ENCODE measurements at regions not wholly inside any gene's neighbourhood (a gene's known extent, or its start where the extent isn't known, plus 50 kb on each side); places are given as distances from the start of the nearest gene placed in this dataset.
"Not testable (repeated sequence)": the region's sequence is repeated elsewhere in the genome, so short reads cannot be mapped to it uniquely, and the experiment has no call there.

DNA sequence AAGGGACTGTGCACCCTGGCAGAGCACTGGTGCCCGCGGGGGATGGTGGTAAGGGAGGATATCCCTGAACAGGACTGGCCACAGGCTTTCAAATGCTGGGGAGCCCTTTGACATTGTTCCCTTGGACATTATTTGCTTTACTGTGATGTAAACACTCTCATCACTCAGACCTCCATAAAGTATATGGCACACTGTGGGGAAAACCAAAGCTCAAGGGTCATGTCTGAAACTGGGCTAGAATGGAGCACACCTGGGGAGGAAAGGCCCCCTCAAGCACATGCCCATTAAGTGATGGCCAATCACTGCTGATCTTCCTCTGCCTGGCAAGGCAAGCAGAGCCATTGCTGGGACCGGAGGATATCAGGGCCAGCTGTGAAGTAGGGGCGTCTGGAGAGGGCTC lies 60.9 kb upstream of the TENM4 start:
- H2BK20ac ChIP-seq (ENCODE audit: low read depth, low read length, poor library complexity, severe bottlenecking) = no peak overlapping the region
- no peak overlapping the region for H2BK5ac ChIP-seq (ENCODE audit: insufficient read length, low read length)
- H3K79me1 ChIP-seq (ENCODE audit: insufficient read depth, low read depth, low read length, poor library complexity, severe bottlenecking) = no peaks in the 10 kb centered on the region
- H2AK5ac ChIP-seq (ENCODE audit: insufficient read length, low read length) = no peak overlapping the region
- H2BK12ac ChIP-seq (ENCODE audit: insufficient read length, low read depth, low read length) = no peak overlapping the region
- DNase-seq = no peak
- H4K20me1 ChIP-seq (ENCODE audit: control insufficient read depth, insufficient read depth, insufficient read length) = no peaks in the 10 kb centered on the region
- no peaks in the 10 kb centered on the region for H3K27me3 ChIP-seq (ENCODE audit: insufficient read depth, low read length)
- no peak overlapping the region for H4K5ac ChIP-seq (ENCODE audit: insufficient read length, low read depth, low read length)
- no peak overlapping the region for H2BK15ac ChIP-seq (ENCODE audit: low read depth, low read length)
- H3K56ac ChIP-seq (ENCODE audit: insufficient read length, low read depth, low read length) = no peak overlapping the region
- Mint-ChIP-seq H3K4me3 (no peak overlapping the region), H3K4me1 (peaks cover 2 to 9% of the 10 kb centered on the region in 2 experiments), H3K36me3 (ENCODE audit: insufficient read depth in 1 of 3, low read depth in 3 of 3) (peaks cover 0 to 13% (median 2%) of the 10 kb centered on the region in 3 experiments; a peak in 3 of 7 replicates), H3K27me3 (ENCODE audit: low read depth) (peaks cover 2% of the 10 kb centered on the region), H3K9me3 (peaks cover 8 to 14% of the 10 kb centered on the region in 2 experiments; a peak in 4 of 5 replicates), H3K27ac (no peak overlapping the region)
- H3K4ac ChIP-seq (ENCODE audit: low read depth, low read length) = no peak overlapping the region
- H3K9me3 ChIP-seq (ENCODE audit: control insufficient read depth, low read depth, low read length) = no peaks in the 10 kb centered on the region
- H2BK120ac ChIP-seq (ENCODE audit: low read depth, low read length, poor library complexity, severe bottlenecking) = no peak overlapping the region
- no peaks in the 10 kb centered on the region for H3K23me2 ChIP-seq (ENCODE audit: insufficient read length, low read depth, low read length, poor library complexity, severe bottlenecking)
- no peak overlapping the region for H4K91ac ChIP-seq (ENCODE audit: insufficient read length, low read depth, low read length)
- no peak overlapping the region for H3K23ac ChIP-seq (ENCODE audit: insufficient read length, low read depth, low read length)
- H3K27ac ChIP-seq (ENCODE audit: insufficient read length, low read depth, low read length) = no peak overlapping the region
- no peak overlapping the region for H3K4me2 ChIP-seq (ENCODE audit: insufficient read depth, insufficient read length, low read length)
- H3K4me1 ChIP-seq (ENCODE audit: insufficient read depth, low read length) = no peaks in the 10 kb centered on the region
- H2AFZ ChIP-seq (ENCODE audit: low read length) = no peak overlapping the region
- TF ChIP-seq, protein P1, sequence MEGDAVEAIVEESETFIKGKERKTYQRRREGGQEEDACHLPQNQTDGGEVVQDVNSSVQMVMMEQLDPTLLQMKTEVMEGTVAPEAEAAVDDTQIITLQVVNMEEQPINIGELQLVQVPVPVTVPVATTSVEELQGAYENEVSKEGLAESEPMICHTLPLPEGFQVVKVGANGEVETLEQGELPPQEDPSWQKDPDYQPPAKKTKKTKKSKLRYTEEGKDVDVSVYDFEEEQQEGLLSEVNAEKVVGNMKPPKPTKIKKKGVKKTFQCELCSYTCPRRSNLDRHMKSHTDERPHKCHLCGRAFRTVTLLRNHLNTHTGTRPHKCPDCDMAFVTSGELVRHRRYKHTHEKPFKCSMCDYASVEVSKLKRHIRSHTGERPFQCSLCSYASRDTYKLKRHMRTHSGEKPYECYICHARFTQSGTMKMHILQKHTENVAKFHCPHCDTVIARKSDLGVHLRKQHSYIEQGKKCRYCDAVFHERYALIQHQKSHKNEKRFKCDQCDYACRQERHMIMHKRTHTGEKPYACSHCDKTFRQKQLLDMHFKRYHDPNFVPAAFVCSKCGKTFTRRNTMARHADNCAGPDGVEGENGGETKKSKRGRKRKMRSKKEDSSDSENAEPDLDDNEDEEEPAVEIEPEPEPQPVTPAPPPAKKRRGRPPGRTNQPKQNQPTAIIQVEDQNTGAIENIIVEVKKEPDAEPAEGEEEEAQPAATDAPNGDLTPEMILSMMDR (conservative IDR thresholded peaks at IDR 0.05) = no peak
- H4K8ac ChIP-seq (replicated peaks; ENCODE audit: insufficient read length, low read depth, low read length) = no peak overlapping the region
- no peak overlapping the region for H3K18ac ChIP-seq (ENCODE audit: insufficient read length, low read depth, low read length)
- no peak overlapping the region for H3T11ph ChIP-seq (ENCODE audit: low read length)
- H3K14ac ChIP-seq (ENCODE audit: insufficient read depth, low read length) = no peak overlapping the region; the same call in 1 of the 2 replicates
- no peak overlapping the region for H3K9ac ChIP-seq (ENCODE audit: extremely low read depth, insufficient read length, low read length)
- H3K79me2 ChIP-seq (ENCODE audit: insufficient read depth, low read length) = no peaks in the 10 kb centered on the region
- WGBS (ENCODE audit: extremely low coverage, insufficient read length, low lambda C conversion rate) = no CpG with 5 or more reads among the region's 4 CpGs

DNA sequence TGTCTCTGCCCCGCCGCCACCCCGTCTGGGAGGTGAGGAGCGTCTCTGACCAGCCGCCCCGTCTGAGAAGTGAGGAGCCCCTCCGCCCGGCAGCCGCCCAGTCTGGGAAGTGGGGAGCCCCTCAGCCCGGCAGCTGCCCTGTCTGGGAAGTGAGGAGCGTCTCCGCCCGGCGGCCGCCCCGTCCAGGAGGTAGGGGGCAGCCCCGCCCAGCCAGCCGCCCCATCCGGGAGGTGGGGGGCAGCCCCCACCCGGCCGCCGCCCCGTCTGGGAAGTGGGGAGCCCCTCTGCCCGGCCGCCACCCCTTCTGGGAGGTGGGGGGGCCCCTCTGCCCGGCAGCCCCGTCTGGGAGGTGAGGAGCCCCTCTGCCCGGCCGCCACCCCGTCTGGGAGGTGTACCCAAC lies 59.1 kb upstream of the TENM4 start:
- not testable (repeated sequence) for H2AK5ac ChIP-seq (ENCODE audit: insufficient read length, low read length); H3K9me3 ChIP-seq (ENCODE audit: control insufficient read depth, low read depth, low read length); H3K79me2 ChIP-seq (ENCODE audit: insufficient read depth, low read length); H3K4me1 Mint-ChIP-seq; H3K23me2 ChIP-seq (ENCODE audit: insufficient read length, low read depth, low read length, poor library complexity, severe bottlenecking); H2AFZ ChIP-seq (ENCODE audit: low read length); H2BK5ac ChIP-seq (ENCODE audit: insufficient read length, low read length); H3K4me1 ChIP-seq (ENCODE audit: insufficient read depth, low read length); DNase-seq; H3K27me3 Mint-ChIP-seq (ENCODE audit: low read depth); H4K5ac ChIP-seq (ENCODE audit: insufficient read length, low read depth, low read length); H3K18ac ChIP-seq (ENCODE audit: insufficient read length, low read depth, low read length); H3K9ac ChIP-seq (ENCODE audit: extremely low read depth, insufficient read length, low read length); H4K8ac ChIP-seq (replicated peaks; ENCODE audit: insufficient read length, low read depth, low read length); H3K27ac Mint-ChIP-seq; H3K4ac ChIP-seq (ENCODE audit: low read depth, low read length); H3K14ac ChIP-seq (ENCODE audit: insufficient read depth, low read length); H4K91ac ChIP-seq (ENCODE audit: insufficient read length, low read depth, low read length); H3K79me1 ChIP-seq (ENCODE audit: insufficient read depth, low read depth, low read length, poor library complexity, severe bottlenecking); H3K23ac ChIP-seq (ENCODE audit: insufficient read length, low read depth, low read length); H2BK120ac ChIP-seq (ENCODE audit: low read depth, low read length, poor library complexity, severe bottlenecking); H3K27ac ChIP-seq (ENCODE audit: insufficient read length, low read depth, low read length); H3K27me3 ChIP-seq (ENCODE audit: insufficient read depth, low read length); H2BK15ac ChIP-seq (ENCODE audit: low read depth, low read length); H3T11ph ChIP-seq (ENCODE audit: low read length); H2BK20ac ChIP-seq (ENCODE audit: low read depth, low read length, poor library complexity, severe bottlenecking); H3K4me2 ChIP-seq (ENCODE audit: insufficient read depth, insufficient read length, low read length); H3K56ac ChIP-seq (ENCODE audit: insufficient read length, low read depth, low read length); H2BK12ac ChIP-seq (ENCODE audit: insufficient read length, low read depth, low read length); H3K4me3 Mint-ChIP-seq; H4K20me1 ChIP-seq (ENCODE audit: control insufficient read depth, insufficient read depth, insufficient read length)
- H3K36me3 Mint-ChIP-seq (ENCODE audit: insufficient read depth in 1 of 3, low read depth in 3 of 3) = peaks cover 0 to 13% (median 2%) of the 10 kb centered on the region in 3 experiments; a peak in 3 of 7 replicates
- peaks cover 8 to 14% of the 10 kb centered on the region in 2 experiments; a peak in 4 of 5 replicates for H3K9me3 Mint-ChIP-seq
- no CpG with 5 or more reads among the region's 30 CpGs for WGBS (ENCODE audit: extremely low coverage, insufficient read length, low lambda C conversion rate)

Measured in H9 (cell line).